ENCODE measurements at regions not wholly inside any gene's neighbourhood (a gene's known extent, or its start where the extent isn't known, plus 50 kb on each side); places are given as distances from the start of the nearest gene placed in this dataset.

GRCh38 chr21:16258844-16259611 is 529.2 kb downstream of the USP25 start:
- Histone ChIP-seq H3K36me3 (no peaks in the 10 kb centered on the region), H3K9me3 (ENCODE audit: severe bottlenecking) (no peaks in the 10 kb centered on the region), H3K27me3 (ENCODE audit: insufficient read depth, low read depth, severe bottlenecking) (no peaks in the 10 kb centered on the region), H3K4me3 (ENCODE audit: low read depth, low read length) (no peak overlapping the region), H3K27ac (no peak overlapping the region)
- no peak for TF ChIP-seq CTCF (IDR thresholded peaks at IDR 0.05; ENCODE audit: low read depth, low read length)
- no peak for DNase-seq

- DNase-seq: no peak
- no peak for TF ChIP-seq CTCF (IDR thresholded peaks at IDR 0.05; ENCODE audit: low read depth, low read length)
- H3K4me3 ChIP-seq (ENCODE audit: low read depth, low read length): no peak overlapping the region
- H3K9me3 ChIP-seq (ENCODE audit: severe bottlenecking): no peaks in the 10 kb centered on the region
- H3K27me3 ChIP-seq (ENCODE audit: insufficient read depth, low read depth, severe bottlenecking): no peaks in the 10 kb centered on the region
- H3K36me3 ChIP-seq: no peaks in the 10 kb centered on the region
- H3K27ac ChIP-seq: no peak overlapping the region
These were observed 532.3 kb downstream of the USP25 start for GRCh38 chr21:16262091-16262490.

DNA sequence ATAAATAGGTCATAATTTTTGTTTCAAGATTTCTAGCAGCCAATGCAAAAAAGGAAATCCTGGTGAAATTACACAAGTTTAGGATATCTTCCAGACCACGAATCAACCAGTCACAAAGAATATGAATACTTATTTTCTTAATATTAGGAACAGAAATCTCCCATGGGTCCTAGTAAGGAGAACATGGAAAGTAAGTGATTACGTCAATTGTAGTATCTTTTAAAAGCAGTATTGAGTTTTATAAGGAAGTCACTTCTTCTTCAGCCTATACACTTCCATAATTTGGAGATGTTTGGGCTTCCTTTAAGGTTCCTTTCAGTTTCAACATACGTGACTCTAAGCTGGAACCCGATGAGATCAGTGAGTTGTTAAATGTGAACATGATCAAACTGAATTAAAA is 534.5 kb downstream of the USP25 start:
- no peak for TF ChIP-seq CTCF (IDR thresholded peaks at IDR 0.05; ENCODE audit: low read depth, low read length)
- no peak overlapping the region for H3K27ac ChIP-seq
- DNase-seq: no peak
- no peaks in the 10 kb centered on the region for H3K9me3 ChIP-seq (ENCODE audit: severe bottlenecking)
- H3K27me3 ChIP-seq (ENCODE audit: insufficient read depth, low read depth, severe bottlenecking): no peaks in the 10 kb centered on the region
- H3K4me3 ChIP-seq (ENCODE audit: low read depth, low read length): no peak overlapping the region
- no peaks in the 10 kb centered on the region for H3K36me3 ChIP-seq

- no peak overlapping the region for H3K27ac ChIP-seq
- H3K36me3 ChIP-seq: no peaks in the 10 kb centered on the region
- no peak for TF ChIP-seq CTCF (IDR thresholded peaks at IDR 0.05; ENCODE audit: low read depth, low read length)
- no peaks in the 10 kb centered on the region for H3K9me3 ChIP-seq (ENCODE audit: severe bottlenecking)
- H3K27me3 ChIP-seq (ENCODE audit: insufficient read depth, low read depth, severe bottlenecking): no peaks in the 10 kb centered on the region
- no peak overlapping the region for H3K4me3 ChIP-seq (ENCODE audit: low read depth, low read length)
- no peak for DNase-seq
These were observed 539.7 kb downstream of the USP25 start for GRCh38 chr21:16269476-16269875.

GRCh38 chr21:16279731-16280581 is 550.2 kb downstream of the USP25 start:
- Histone ChIP-seq H3K27me3 (ENCODE audit: insufficient read depth, low read depth, severe bottlenecking) (no peaks in the 10 kb centered on the region), H3K4me3 (ENCODE audit: low read depth, low read length) (no peak overlapping the region), H3K36me3 (no peaks in the 10 kb centered on the region), H3K27ac (no peak overlapping the region), H3K9me3 (ENCODE audit: severe bottlenecking) (no peaks in the 10 kb centered on the region)
- no peak for TF ChIP-seq CTCF (IDR thresholded peaks at IDR 0.05; ENCODE audit: low read depth, low read length)
- DNase-seq: no peak
